HG03460 (cell line): ENCODE measurements at regions not wholly inside any gene's neighbourhood (a gene's known extent, or its start where the extent isn't known, plus 50 kb on each side); places are given as distances from the start of the nearest gene placed in this dataset.

ENCODE experiments used
- ATAC-seq: cut with Tn5 transposase; IDR thresholded peaks from one replicate; pipeline ENCODE4 v1.9.1; 2021; ENCODE audit not compliant: unreplicated experiment

GRCh38 chr11:64499261-64500004 lies 56.3 kb upstream of the SLC22A11 start:
- ATAC-seq = no peak

- no peak for ATAC-seq
These were observed 55.3 kb upstream of the SLC22A11 start for GRCh38 chr11:64500176-64501013.

GRCh38 chr11:64501500-64502427 lies 54.0 kb upstream of the SLC22A11 start:
- no peak for ATAC-seq

DNA sequence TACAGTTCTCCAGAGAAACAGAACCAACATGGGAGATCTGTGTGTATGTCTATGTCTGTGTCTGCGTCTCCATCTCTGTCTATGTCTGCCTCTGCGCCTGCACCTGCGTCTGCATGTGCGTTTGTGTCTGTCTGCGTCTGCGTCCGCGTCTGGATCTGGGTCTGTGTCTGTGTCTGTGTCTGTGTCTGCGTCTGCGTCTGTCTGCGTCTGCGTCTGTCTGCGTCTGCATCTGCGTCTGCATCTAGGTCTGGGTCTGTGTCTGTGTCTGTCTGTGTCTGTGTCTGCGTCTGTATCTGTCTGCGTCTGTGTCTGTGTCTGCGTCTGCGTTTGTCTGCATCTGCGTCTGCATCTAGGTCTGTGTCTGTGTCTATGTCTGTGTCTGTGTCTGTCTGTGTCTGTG lies 53.1 kb upstream of the SLC22A11 start:
- ATAC-seq = no peak

DNA sequence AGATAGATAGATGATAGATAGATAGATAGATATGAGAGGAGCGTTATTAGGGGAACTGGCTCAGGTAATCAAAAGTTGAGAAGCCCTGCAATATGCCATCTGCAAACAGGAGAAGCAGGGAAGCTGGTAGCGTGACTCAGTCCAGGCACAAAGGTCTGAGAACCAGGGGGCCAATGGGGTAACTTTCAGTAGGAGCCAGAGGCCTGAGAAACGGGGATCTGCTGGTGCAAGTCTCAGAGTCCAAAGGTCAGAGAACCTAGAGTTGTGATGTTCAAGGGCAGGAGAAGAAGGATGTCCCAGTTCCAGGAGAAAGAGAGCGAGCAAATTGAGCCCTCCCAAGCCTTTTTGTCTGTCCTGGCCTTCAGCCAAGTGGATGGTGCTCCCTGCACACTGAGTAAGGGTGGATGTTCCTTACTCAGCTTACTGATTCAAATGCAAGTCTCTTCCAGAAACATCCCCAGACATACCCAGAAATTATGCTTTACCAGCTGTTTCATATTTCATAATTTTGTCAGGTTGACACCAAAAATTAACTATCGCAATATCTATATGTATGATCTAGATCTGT lies 52.5 kb upstream of the SLC22A11 start:
- ATAC-seq = no peak

GRCh38 chr11:64504999-64505398 lies 50.7 kb upstream of the SLC22A11 start:
- ATAC-seq = no peak
